ENCODE measurements at regions not wholly inside any gene's neighbourhood (a gene's known extent, or its start where the extent isn't known, plus 50 kb on each side); places are given as distances from the start of the nearest gene placed in this dataset.

- TF ChIP-seq NANOG (IDR thresholded peaks at IDR 0.05; ENCODE audit: borderline replicate concordance) (no peak), STAT1 (IDR thresholded peaks at IDR 0.05; ENCODE audit: unreplicated experiment) (no peak), ZNF114 (CRISPR knock-in tag; IDR thresholded peaks at IDR 0.05) (no peak), JUNB (IDR thresholded peaks at IDR 0.05; ENCODE audit: unreplicated experiment) (no peak), CREB1 (CRISPR knock-in tag; IDR thresholded peaks at IDR 0.05; ENCODE audit: low read depth) (no peak), ZNF331 (CRISPR knock-in tag; IDR thresholded peaks at IDR 0.05; ENCODE audit: low read depth) (no peak), ETS1 (IDR thresholded peaks at IDR 0.05) (no peak), CTCF (conservative IDR thresholded peaks at IDR 0.05; ENCODE audit: low read depth in 2 of 2) (no peak), EZH2 (IDR thresholded peaks at IDR 0.05; ENCODE audit: low read depth, unreplicated experiment) (no peak), POLR2AphosphoS5 (IDR thresholded peaks at IDR 0.05; ENCODE audit: low read depth) (no peak), EZH2phosphoT487 (IDR thresholded peaks at IDR 0.05; ENCODE audit: unreplicated experiment) (no peak), ZNF462 (CRISPR knock-in tag; IDR thresholded peaks at IDR 0.05) (no peak), REST (IDR thresholded peaks at IDR 0.05; ENCODE audit: unreplicated experiment) (no peak)
- H3K4me1 Mint-ChIP-seq: peaks cover 8% of the 10 kb centered on the region; the same call in 2 of the 3 replicates
- no peaks in the 10 kb centered on the region for H3K36me3 Mint-ChIP-seq (ENCODE audit: low read depth)
- H3K27ac Mint-ChIP-seq: no peak overlapping the region
- ATAC-seq (no peak), DNase-seq (ENCODE audit: low spot score) (no peak)
- Histone ChIP-seq H3K9me2 (ENCODE audit: insufficient read depth) (peaks cover 8% of the 10 kb centered on the region; the same call in 1 of the 2 replicates), H3K4me1 (ENCODE audit: insufficient read depth) (peaks cover 4% of the 10 kb centered on the region; the same call in 1 of the 2 replicates), H3F3A (replicated peaks; ENCODE audit: low read depth) (no peaks in the 10 kb centered on the region), H3K4me3 (no peak overlapping the region), H2AFZ (no peak overlapping the region), H3K27ac (ENCODE audit: low read depth) (no peak overlapping the region), H3K27me3 (ENCODE audit: insufficient read depth) (no peaks in the 10 kb centered on the region), H3K79me2 (replicated peaks; ENCODE audit: insufficient read depth) (no peaks in the 10 kb centered on the region), H4K20me1 (replicated peaks; ENCODE audit: insufficient read depth) (no peaks in the 10 kb centered on the region), H3K36me3 (ENCODE audit: insufficient read depth) (no peaks in the 10 kb centered on the region), H3K4me2 (no peak overlapping the region)
- no peak overlapping the region for H3K4me3 Mint-ChIP-seq
- no peaks in the 10 kb centered on the region for H3K9me3 Mint-ChIP-seq
- no peaks in the 10 kb centered on the region for H3K27me3 Mint-ChIP-seq (ENCODE audit: insufficient read depth, low read depth, poor library complexity)
Measured at GRCh38 chr1:164967300-164967699, 389.2 kb downstream of the LMX1A start.

All from GM23338 (cell line).